GM20000 (cell line): ENCODE measurements at regions not wholly inside any gene's neighbourhood (a gene's known extent, or its start where the extent isn't known, plus 50 kb on each side); places are given as distances from the start of the nearest gene placed in this dataset.

Experiments used
- DNase-seq: peaks from one replicate; pipeline ENCODE4 v3.0.0; 2012; ENCODE audit warnings: low spot score
- CTCF ChIP-seq: IDR thresholded peaks from 2 replicates; pipeline ENCODE4 v1.5.1; 2012; ENCODE audit warnings: mild to moderate bottlenecking, control low read depth; ENCODE audit errors: extremely low read depth, missing control alignments

GRCh38 chr20:60802676-60803075 lies 449.4 kb upstream of the CDH4 start:
- TF ChIP-seq CTCF: no peak
- DNase-seq: no peak

- DNase-seq: no peak
- no peak for TF ChIP-seq CTCF
Measured at GRCh38 chr20:60803335-60804055, 448.6 kb upstream of the CDH4 start.

- TF ChIP-seq CTCF: no peak
- no peak for DNase-seq
Measured at GRCh38 chr20:60804240-60804917, 447.7 kb upstream of the CDH4 start.

GRCh38 chr20:60804918-60805630 lies 447.0 kb upstream of the CDH4 start:
- TF ChIP-seq CTCF: no peak
- no peak for DNase-seq

GRCh38 chr20:60806354-60806753 lies 445.7 kb upstream of the CDH4 start:
- DNase-seq: no peak
- no peak for TF ChIP-seq CTCF

- DNase-seq: no peak
- TF ChIP-seq CTCF: no peak
Measured at GRCh38 chr20:60806824-60807223, 445.2 kb upstream of the CDH4 start.
